HL-60/S4 treated with retinoic acid at 250 ng/mL for 4 days and 3 days (cell line): ENCODE measurements at regions not wholly inside any gene's neighbourhood (a gene's known extent, or its start where the extent isn't known, plus 50 kb on each side); places are given as distances from the start of the nearest gene placed in this dataset.

ENCODE experiments used
- in situ Hi-C: fragments of 300-500 bp; cut with MboI; formaldehyde crosslinking; loops from 2 replicates; pipeline ENCODE4 v1.7.0; 2022; ENCODE audit warnings: low sequenced_read_pairs

GRCh38 chr5:165786073-165786472 is 2280.7 kb downstream of the MAT2B start:
- in situ Hi-C loops, result no loop called here

- in situ Hi-C loops, result no loop called here
Measured at GRCh38 chr5:165795073-165795472, 2289.7 kb downstream of the MAT2B start.

DNA sequence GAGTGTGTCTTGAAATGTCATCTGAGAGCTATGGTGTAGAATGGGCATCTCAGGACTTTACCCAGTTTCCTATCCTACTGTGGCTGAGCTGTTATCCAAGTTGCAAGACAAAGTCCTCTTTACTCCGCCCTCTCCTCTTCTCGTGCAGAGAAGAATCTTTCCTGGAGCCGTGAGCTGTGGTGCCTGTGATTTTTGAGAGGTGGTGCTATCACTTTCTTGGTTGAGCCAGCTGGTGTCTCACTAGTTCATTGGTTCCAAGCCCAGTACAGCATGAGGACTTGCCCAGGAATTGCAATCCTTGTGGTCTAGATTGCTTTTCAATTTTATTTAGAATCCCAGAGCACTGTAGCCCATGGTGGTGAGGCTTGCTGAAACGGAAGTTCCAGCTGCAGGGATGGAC is 2300.3 kb downstream of the MAT2B start:
- in situ Hi-C loops, result no loop called here

DNA sequence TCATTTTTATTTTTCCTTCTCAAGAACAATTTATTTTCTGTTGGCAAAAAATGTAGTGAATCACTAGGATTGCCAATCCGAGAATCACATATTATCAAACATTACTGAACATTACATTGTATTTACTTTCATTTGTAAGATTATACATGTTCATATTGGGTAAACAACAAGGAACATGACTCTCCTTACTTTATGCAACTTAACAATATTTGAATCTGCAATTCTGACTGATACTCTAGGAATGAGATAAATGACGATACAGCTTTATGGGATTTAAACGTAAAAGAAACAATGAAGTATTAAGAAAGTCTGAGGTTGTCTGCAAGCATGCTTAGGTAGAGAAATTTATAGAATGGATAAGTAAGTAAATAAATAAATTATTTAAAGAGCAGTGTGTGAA is 2302.9 kb downstream of the MAT2B start:
- in situ Hi-C loops, result no loop called here

DNA sequence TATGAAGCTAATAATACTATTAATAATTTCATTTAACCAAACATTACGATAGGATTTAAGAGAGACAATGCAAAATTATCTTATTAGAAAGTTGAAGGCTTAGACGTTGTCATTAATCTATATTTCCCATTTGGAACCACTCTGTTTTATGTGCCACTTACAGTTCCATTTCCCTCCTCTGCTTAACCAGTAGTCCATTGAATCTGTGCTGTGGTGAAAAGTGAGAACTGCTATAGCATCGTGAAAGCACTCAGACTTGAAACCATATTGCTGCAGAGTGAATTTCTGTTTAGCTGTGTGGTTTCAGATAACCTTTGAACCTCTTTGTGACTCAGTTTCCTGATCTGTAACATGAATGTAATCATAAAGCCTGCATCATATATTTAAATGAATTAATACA is 2304.5 kb downstream of the MAT2B start:
- in situ Hi-C loops, result no loop called here

- in situ Hi-C loops, result no loop called here
Measured at GRCh38 chr5:165829504-165829903, 2324.1 kb downstream of the MAT2B start.

GRCh38 chr5:165834891-165835290 is 2329.5 kb downstream of the MAT2B start:
- in situ Hi-C loops, result no loop called here

DNA sequence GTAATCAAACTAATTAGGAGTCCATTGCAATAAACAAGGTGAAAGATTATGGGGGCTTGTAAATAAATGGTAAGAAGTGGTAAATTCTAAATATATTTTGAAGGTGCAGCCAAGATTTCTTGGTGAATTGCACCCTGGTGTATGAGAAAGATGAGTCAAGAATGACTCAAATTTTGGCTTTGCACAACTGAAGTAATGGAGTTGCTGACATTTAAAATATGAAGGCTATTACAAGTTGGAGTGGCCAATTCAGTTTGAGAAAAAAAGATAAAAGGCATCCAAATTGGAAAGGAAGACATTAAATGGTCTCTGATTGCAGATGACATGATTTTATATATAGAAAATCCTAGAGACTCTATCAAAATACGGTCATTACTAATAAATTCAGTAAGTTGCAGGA is 2330.6 kb downstream of the MAT2B start:
- in situ Hi-C loops, result no loop called here

DNA sequence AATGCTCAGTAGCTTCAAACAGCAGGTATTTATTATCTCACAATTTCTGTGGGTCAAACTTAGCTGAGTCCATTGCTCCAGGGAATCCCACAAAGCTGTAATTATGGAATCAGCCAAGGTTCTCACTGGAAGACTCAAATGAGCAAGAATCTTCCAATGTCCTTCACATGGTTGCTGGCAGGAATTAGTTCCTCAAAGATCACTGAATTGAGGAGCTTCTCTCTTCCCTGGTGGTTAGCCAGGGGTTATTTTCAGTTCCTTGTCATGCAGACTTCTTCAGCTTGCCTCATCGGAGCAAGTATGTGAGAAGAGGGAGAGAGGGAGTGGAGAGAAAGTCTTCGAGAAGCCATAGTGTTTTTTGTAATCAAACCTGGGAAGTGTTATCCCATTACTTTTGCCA is 2331.9 kb downstream of the MAT2B start:
- in situ Hi-C loops, result no loop called here

GRCh38 chr5:165844571-165844970 is 2339.2 kb downstream of the MAT2B start:
- in situ Hi-C loops, result no loop called here

DNA sequence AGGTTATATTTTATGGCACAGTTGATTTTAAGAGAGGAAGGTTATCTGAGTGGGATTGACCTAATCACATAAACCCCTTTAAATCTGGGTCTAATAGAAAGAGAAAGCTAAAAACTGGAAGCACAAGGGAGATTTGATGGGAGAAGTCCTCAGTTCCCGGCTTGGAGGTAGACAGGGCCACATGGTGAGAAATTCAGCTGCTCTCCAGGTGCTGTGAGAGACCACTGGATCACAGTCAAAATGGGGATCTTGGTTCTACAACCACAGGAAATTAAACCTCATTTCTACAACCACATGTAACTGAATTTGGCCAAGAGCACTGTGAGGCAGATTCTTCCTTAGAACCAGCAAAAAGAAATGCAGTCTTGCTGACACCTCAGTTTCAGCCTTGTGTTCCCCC is 2352.7 kb downstream of the MAT2B start:
- in situ Hi-C loops, result no loop called here

DNA sequence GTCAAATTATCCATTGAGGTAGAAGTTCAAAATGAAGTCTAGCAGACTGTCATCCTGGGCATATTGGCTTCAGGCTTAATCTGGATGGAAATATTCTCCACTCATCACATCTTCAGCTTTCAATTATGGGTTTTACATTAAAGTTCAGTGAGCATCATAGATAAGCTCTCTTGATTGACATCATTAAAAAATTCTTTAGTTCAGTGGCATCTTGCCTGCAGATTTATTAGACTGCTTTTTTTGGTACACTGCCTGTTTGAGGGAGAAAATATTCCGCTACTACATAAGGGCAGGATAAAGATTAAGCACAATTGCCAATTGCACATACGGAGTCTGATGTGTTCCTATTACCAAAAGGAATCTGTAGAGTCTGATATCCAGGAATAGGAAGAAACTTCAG is 2353.8 kb downstream of the MAT2B start:
- in situ Hi-C loops, result no loop called here

DNA sequence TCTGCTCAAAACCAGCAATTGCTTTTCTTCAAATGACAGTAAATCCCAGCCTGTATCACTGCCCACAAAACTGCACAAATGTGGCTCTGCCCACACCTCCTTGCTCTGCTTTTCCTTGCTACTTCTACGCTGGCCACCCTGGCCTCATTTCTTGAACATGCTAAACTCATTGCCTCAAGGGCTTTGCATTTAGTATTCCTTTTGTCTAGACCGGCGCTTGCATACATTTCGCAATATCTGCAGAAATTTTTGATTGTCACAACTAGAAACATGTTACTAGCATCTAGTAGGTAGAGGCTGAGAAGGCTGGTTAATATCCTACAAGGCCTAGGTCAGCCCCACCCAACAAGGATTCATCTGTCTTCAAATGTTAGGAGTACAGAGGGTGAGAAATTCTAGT is 2357.8 kb downstream of the MAT2B start:
- in situ Hi-C loops, result no loop called here

DNA sequence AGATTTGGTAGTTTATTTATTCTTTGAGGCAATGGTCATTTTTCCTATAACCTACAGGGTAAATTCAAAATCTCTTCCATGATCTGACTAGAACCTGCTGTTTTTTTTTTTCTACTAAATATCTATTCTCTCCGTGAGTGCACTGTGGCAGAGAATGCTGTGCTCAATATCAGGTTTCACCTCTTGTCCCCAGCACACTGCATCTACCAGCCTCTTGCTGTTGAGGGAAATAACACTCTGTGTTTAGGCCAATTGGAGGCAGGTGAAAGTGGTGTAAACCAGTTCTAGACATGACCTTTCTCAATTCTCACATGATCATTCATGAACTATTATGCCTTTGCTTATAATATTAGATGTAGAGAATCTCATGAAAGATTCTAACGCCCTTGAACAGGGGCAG is 2365.9 kb downstream of the MAT2B start:
- in situ Hi-C loops, result no loop called here

DNA sequence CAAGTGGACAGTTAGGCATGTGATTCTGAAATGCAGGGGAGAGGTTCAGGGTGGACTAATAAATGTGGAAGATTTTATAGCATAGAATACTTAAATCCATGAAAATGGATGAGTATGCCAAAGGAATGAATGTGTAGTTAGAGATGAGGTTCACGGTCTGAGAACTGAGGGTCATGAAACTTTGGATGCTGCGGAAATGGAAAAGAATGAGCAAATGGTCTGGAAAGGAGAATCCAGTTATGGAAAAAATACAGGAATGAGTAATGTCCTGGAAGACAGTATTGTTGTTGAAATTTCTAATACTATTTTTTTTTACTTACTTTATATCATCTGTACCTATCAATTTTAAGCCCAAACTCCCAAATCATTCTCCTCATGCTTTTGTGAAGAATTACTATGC is 2369.4 kb downstream of the MAT2B start:
- in situ Hi-C loops, result no loop called here

DNA sequence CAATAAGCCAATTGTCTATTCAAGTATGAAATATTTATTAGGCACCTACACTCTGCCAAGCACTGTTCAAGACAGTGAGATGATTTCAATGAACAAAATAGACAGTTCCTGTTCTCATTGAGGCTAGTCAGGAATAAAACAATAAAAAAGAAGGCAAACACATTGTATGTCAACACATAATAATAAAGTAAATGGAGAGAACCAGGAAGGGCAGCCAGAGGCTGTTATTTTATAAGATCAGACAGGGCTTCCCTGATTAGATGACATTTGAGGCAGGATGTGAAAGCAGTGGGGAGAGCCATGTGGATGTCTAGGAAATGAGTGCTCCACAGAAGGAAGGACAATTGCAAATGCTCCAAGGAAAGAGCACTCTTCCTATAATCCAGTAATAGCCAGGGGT is 2371.1 kb downstream of the MAT2B start:
- in situ Hi-C loops, result no loop called here

DNA sequence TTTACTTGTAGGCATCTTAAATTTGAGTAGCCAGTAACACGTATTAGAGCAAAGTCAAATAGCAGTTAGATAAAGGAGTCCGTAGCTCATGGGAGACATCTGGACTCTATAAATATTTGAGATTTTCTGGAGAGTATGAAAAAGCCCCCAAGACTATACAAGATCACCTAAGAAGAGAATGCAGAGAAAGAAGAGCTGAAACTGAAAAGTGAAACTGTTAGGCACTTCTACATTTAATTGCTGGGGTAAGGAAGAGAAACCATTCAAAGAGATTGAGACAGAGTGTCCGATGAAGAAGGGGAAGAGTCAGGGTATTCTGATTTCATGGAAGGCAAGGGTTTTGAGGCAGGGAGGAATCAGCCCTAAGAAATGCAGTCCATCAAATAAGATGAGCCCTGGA is 2372.1 kb downstream of the MAT2B start:
- in situ Hi-C loops, result no loop called here

- in situ Hi-C loops, result no loop called here
Measured at GRCh38 chr5:165881259-165881658, 2375.8 kb downstream of the MAT2B start.

GRCh38 chr5:165882099-165882498 is 2376.7 kb downstream of the MAT2B start:
- in situ Hi-C loops, result no loop called here

- in situ Hi-C loops, result no loop called here
Measured at GRCh38 chr5:165885623-165886350, 2380.4 kb downstream of the MAT2B start.

- in situ Hi-C loops, result no loop called here
Measured at GRCh38 chr5:165887147-165887546, 2381.7 kb downstream of the MAT2B start.

GRCh38 chr5:165892383-165892782 is 2387.0 kb downstream of the MAT2B start:
- in situ Hi-C loops, result no loop called here

- in situ Hi-C loops, result no loop called here
Measured at GRCh38 chr5:165894916-165895315, 2389.5 kb downstream of the MAT2B start.
